ENCODE measurements at regions not wholly inside any gene's neighbourhood (a gene's known extent, or its start where the extent isn't known, plus 50 kb on each side); places are given as distances from the start of the nearest gene placed in this dataset.

- no peak for FAIRE-seq
Measured at GRCh38 chr2:12032975-12033374, 286.5 kb downstream of the LPIN1 start.

GRCh38 chr2:12033494-12033893 is 287.1 kb downstream of the LPIN1 start:
- no peak for FAIRE-seq

GRCh38 chr2:12034382-12034781 is 287.9 kb downstream of the LPIN1 start:
- no peak for FAIRE-seq

- FAIRE-seq, result no peak
Measured at GRCh38 chr2:12035029-12035720, 288.7 kb downstream of the LPIN1 start.

GRCh38 chr2:12035956-12036639 is 289.7 kb downstream of the LPIN1 start:
- FAIRE-seq, result no peak

GRCh38 chr2:12036640-12036983 is 290.2 kb downstream of the LPIN1 start:
- FAIRE-seq, result no peak

GRCh38 chr2:12037301-12037700 is 290.9 kb downstream of the LPIN1 start:
- no peak for FAIRE-seq

GRCh38 chr2:12041236-12041635 is 294.8 kb downstream of the LPIN1 start:
- FAIRE-seq, result no peak

- no peak for FAIRE-seq
Measured at GRCh38 chr2:12043131-12043530, 296.7 kb downstream of the LPIN1 start.

- FAIRE-seq, result no peak
Measured at GRCh38 chr2:12044857-12045256, 298.4 kb downstream of the LPIN1 start.

- no peak for FAIRE-seq
Measured at GRCh38 chr2:12045864-12046291, 299.4 kb downstream of the LPIN1 start.

GRCh38 chr2:12046641-12047040 is 300.2 kb downstream of the LPIN1 start:
- FAIRE-seq, result no peak

GRCh38 chr2:12047761-12048160 is 301.3 kb downstream of the LPIN1 start:
- FAIRE-seq, result no peak

GRCh38 chr2:12048550-12048949 is 302.1 kb downstream of the LPIN1 start:
- FAIRE-seq, result no peak

- FAIRE-seq, result no peak
Measured at GRCh38 chr2:12050396-12050795, 304.0 kb downstream of the LPIN1 start.

GRCh38 chr2:12051831-12052230 is 305.4 kb downstream of the LPIN1 start:
- FAIRE-seq, result no peak

- no peak for FAIRE-seq
Measured at GRCh38 chr2:12052796-12053195, 306.4 kb downstream of the LPIN1 start.

- FAIRE-seq, result no peak
Measured at GRCh38 chr2:12054956-12055618, 308.7 kb downstream of the LPIN1 start.

GRCh38 chr2:12057436-12058166 is 311.2 kb downstream of the LPIN1 start:
- FAIRE-seq, result no peak

GRCh38 chr2:12059616-12060441 is 313.4 kb downstream of the LPIN1 start:
- FAIRE-seq, result no peak

GRCh38 chr2:12060886-12061285 is 314.5 kb downstream of the LPIN1 start:
- no peak for FAIRE-seq

- no peak for FAIRE-seq
Measured at GRCh38 chr2:12061286-12062052, 315.0 kb downstream of the LPIN1 start.
